Endothelial cell (in vitro differentiated cells): ENCODE measurements at regions not wholly inside any gene's neighbourhood (a gene's known extent, or its start where the extent isn't known, plus 50 kb on each side); places are given as distances from the start of the nearest gene placed in this dataset.

ENCODE experiments used
- DNase-seq: peaks from one replicate; pipeline ENCODE4 v3.0.0; 2021; ENCODE audit warnings: low spot score
- H3K27ac Mint-ChIP-seq: one replicate; pipeline ENCODE4 v1.8.0; 2021; ENCODE audit warnings: mixed read lengths, inconsistent platforms; ENCODE audit not compliant: unreplicated experiment
- H3K27me3 Mint-ChIP-seq: one replicate; pipeline ENCODE4 v1.8.0; 2021; ENCODE audit warnings: mild to moderate bottlenecking, moderate library complexity, mixed read lengths, inconsistent platforms; ENCODE audit not compliant: unreplicated experiment
- H3K36me3 Mint-ChIP-seq: one replicate; pipeline ENCODE4 v1.8.0; 2021; ENCODE audit warnings: mild to moderate bottlenecking, low read depth, mixed read lengths, inconsistent platforms; ENCODE audit not compliant: unreplicated experiment
- H3K4me1 Mint-ChIP-seq: one replicate; pipeline ENCODE4 v1.8.0; 2021; ENCODE audit warnings: mild to moderate bottlenecking, mixed read lengths, inconsistent platforms; ENCODE audit not compliant: unreplicated experiment
- H3K4me3 Mint-ChIP-seq: one replicate; pipeline ENCODE4 v1.8.0; 2021; ENCODE audit warnings: mild to moderate bottlenecking, mixed read lengths, inconsistent platforms; ENCODE audit not compliant: unreplicated experiment
- H3K9me3 Mint-ChIP-seq: one replicate; pipeline ENCODE4 v1.8.0; 2021; ENCODE audit warnings: mixed read lengths, inconsistent platforms; ENCODE audit not compliant: unreplicated experiment
- CTCF ChIP-seq: fragments of 200-600 bp; sonication (generic); IDR thresholded peaks from one replicate; pipeline ENCODE4 v1.5.0; 2021; ENCODE audit warnings: antibody characterized with exemption; ENCODE audit not compliant: unreplicated experiment

GRCh38 chr16:64304951-64305350 lies 816.9 kb downstream of the CDH11 start:
- DNase-seq, result no peak
- H3K4me1 Mint-ChIP-seq, result no peaks in the 10 kb centered on the region
- peaks cover 6% of the 10 kb centered on the region for H3K27me3 Mint-ChIP-seq
- no peak for TF ChIP-seq CTCF
- no peak overlapping the region for H3K27ac Mint-ChIP-seq
- H3K4me3 Mint-ChIP-seq, result no peak overlapping the region
- H3K36me3 Mint-ChIP-seq, result no peaks in the 10 kb centered on the region
- no peaks in the 10 kb centered on the region for H3K9me3 Mint-ChIP-seq

- Mint-ChIP-seq H3K27ac (no peak overlapping the region), H3K4me3 (no peak overlapping the region), H3K36me3 (no peaks in the 10 kb centered on the region), H3K27me3 (peaks cover 6% of the 10 kb centered on the region), H3K4me1 (no peaks in the 10 kb centered on the region), H3K9me3 (no peaks in the 10 kb centered on the region)
- DNase-seq, result no peak
- TF ChIP-seq CTCF, result no peak
Measured at GRCh38 chr16:64304396-64304795, 817.5 kb downstream of the CDH11 start.

GRCh38 chr16:64297863-64298600 lies 823.8 kb downstream of the CDH11 start:
- H3K4me1 Mint-ChIP-seq, result no peaks in the 10 kb centered on the region
- no peak overlapping the region for H3K27ac Mint-ChIP-seq
- no peak overlapping the region for H3K4me3 Mint-ChIP-seq
- no peaks in the 10 kb centered on the region for H3K36me3 Mint-ChIP-seq
- H3K9me3 Mint-ChIP-seq, result no peaks in the 10 kb centered on the region
- no peak for DNase-seq
- H3K27me3 Mint-ChIP-seq, result no peaks in the 10 kb centered on the region
- TF ChIP-seq CTCF, result no peak

- H3K36me3 Mint-ChIP-seq, result no peaks in the 10 kb centered on the region
- no peak for DNase-seq
- no peaks in the 10 kb centered on the region for H3K4me1 Mint-ChIP-seq
Measured at GRCh38 chr16:64295466-64295865, 826.4 kb downstream of the CDH11 start.

More at GRCh38 chr16:64295466-64295865, 826.4 kb downstream of the CDH11 start:
- no peak for TF ChIP-seq CTCF
- H3K27me3 Mint-ChIP-seq, result no peaks in the 10 kb centered on the region
- no peak overlapping the region for H3K27ac Mint-ChIP-seq
- no peaks in the 10 kb centered on the region for H3K9me3 Mint-ChIP-seq
- no peak overlapping the region for H3K4me3 Mint-ChIP-seq
